GM18951 (cell line): ENCODE measurements at regions not wholly inside any gene's neighbourhood (a gene's known extent, or its start where the extent isn't known, plus 50 kb on each side); places are given as distances from the start of the nearest gene placed in this dataset.
"Not testable (repeated sequence)": the region's sequence is repeated elsewhere in the genome, so short reads cannot be mapped to it uniquely, and the experiment has no call there.

Source experiments
- POLR2A ChIP-seq: IDR thresholded peaks from 4 replicates; pipeline ENCODE4 v1.6.1; 2011; ENCODE audit warnings: mild to moderate bottlenecking; ENCODE audit not compliant: insufficient read length, insufficient read depth; ENCODE audit errors: extremely low read depth
- in situ Hi-C: fragments of 300-500 bp; cut with MboI; formaldehyde crosslinking; loops from one replicate; pipeline ENCODE4 v1.12.0; 2022; ENCODE audit warnings: low sequenced_read_pairs, mixed read lengths, inconsistent platforms; ENCODE audit not compliant: unreplicated experiment

GRCh38 chr9:32136700-32137339 is 247.6 kb upstream of the ACO1 start:
- in situ Hi-C loops, result no loop called here
- TF ChIP-seq POLR2A, result no peak

DNA sequence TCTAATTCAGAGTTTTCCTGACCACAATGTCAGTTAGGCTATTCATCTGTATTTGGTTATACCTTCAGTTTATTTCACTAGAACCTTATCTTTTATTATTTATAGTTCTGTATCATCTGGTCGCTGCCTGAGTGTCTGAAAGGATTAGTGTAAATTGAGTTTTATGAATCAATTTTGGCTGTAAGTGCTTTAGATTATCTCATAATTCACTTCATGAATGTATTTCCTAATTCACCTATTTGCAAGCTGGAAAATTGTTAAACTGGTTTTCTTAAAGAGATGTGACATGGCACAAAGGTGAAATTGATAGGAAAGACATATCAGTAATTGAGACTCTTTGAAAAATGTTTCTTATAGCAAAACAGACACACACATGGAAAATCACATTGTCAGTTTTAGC is 242.4 kb upstream of the ACO1 start:
- TF ChIP-seq POLR2A, result no peak
- in situ Hi-C loops, result no loop called here

DNA sequence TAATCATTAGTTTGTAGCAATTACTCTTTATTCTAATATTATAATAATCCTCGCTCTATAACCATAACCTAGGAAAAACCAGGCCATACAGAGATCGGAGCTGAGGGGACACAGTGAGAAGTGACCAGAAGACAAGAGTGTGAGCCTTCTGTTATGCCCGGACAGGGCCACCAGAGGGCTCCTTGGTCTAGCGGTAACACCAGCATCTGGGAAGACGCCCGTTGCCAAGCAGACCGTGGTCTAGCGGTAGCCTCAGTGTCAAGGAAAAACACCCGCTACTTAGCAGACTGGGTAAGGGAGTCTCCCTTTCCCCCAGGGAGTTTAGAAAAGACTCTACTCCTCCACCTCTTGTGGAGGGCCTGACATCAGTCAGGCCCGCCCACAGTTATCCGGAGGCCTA is 235.9 kb upstream of the ACO1 start:
- in situ Hi-C loops, result not testable (repeated sequence)

DNA sequence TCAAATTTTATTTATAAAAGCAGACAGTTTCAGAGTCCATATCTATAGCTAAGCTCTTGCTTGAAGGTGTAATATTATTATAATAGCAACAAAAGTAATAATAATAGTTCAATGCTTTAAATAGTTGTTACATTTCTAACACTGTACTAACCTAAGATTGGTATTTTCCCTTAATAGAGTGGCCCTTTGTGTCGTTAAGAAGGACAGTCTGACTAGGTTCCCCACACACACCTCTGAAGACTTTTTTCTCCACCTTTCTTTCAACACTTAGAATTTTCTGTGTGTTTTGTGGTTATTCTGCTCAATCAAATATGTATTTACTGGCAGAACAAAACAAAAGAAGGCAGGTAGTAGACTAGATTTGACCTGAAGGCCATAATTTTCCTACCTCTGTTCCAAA is 223.2 kb upstream of the ACO1 start:
- no peak for TF ChIP-seq POLR2A
- in situ Hi-C loops, result no loop called here

- TF ChIP-seq POLR2A, result no peak
- in situ Hi-C loops, result no loop called here
Observed at GRCh38 chr9:32161720-32162119, 222.7 kb upstream of the ACO1 start.

- in situ Hi-C loops, result not testable (repeated sequence)
Observed at GRCh38 chr9:32166316-32166715, 218.1 kb upstream of the ACO1 start.

DNA sequence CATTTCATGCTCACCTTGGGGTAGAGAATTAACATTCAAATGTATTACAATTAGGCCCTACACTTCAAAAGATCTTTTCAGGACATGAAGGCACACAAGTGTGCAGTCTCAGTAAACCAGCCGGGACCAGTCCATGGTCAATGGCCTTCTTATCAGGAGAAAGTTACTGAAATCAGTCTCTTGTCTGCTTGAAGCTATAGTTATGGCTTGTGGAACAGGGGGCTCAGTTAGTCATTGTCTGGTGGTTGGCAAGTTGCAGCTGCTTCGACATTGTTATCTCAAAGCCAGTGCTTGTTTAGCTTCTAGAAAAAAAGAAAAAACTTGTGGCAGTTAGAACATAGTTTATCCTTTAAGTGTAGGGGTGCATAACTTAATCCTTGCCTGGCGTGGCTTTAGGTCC is 213.1 kb upstream of the ACO1 start:
- no peak for TF ChIP-seq POLR2A
- in situ Hi-C loops, result no loop called here

GRCh38 chr9:32172256-32172655 is 212.2 kb upstream of the ACO1 start:
- TF ChIP-seq POLR2A, result no peak
- in situ Hi-C loops, result no loop called here

GRCh38 chr9:32177396-32177795 is 207.0 kb upstream of the ACO1 start:
- TF ChIP-seq POLR2A, result no peak
- in situ Hi-C loops, result no loop called here

DNA sequence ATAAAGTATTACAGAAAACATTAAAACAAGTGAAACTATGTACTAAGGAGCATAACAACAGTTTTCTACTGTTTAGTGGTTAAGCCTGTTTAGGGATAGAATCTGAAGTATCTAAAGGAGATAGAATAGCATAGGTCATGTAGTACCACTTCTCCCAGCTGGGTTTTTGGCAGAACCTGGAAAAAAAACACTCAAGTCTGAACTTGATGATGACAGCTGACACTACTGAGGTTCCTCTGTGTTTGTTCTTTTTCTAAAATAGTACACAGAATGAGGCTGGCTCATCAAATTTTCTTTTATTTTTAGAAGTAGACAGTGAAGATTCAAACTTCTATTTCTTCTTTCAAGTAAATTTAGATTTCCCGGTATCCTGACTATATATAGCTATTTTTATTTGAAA is 203.8 kb upstream of the ACO1 start:
- no peak for TF ChIP-seq POLR2A
- in situ Hi-C loops, result no loop called here

- in situ Hi-C loops, result no loop called here
- TF ChIP-seq POLR2A, result no peak
Observed at GRCh38 chr9:32200241-32200640, 184.2 kb upstream of the ACO1 start.

GRCh38 chr9:32200896-32201295 is 183.5 kb upstream of the ACO1 start:
- in situ Hi-C loops, result no loop called here
- TF ChIP-seq POLR2A, result no peak

- in situ Hi-C loops, result not testable (repeated sequence)
Observed at GRCh38 chr9:32209164-32209563, 175.3 kb upstream of the ACO1 start.

GRCh38 chr9:32218100-32218767 is 166.2 kb upstream of the ACO1 start:
- in situ Hi-C loops, result no loop called here
- TF ChIP-seq POLR2A, result no peak

GRCh38 chr9:32220750-32221149 is 163.7 kb upstream of the ACO1 start:
- no peak for TF ChIP-seq POLR2A
- in situ Hi-C loops, result no loop called here
